ENCODE measurements at regions not wholly inside any gene's neighbourhood (a gene's known extent, or its start where the extent isn't known, plus 50 kb on each side); places are given as distances from the start of the nearest gene placed in this dataset.

DNA sequence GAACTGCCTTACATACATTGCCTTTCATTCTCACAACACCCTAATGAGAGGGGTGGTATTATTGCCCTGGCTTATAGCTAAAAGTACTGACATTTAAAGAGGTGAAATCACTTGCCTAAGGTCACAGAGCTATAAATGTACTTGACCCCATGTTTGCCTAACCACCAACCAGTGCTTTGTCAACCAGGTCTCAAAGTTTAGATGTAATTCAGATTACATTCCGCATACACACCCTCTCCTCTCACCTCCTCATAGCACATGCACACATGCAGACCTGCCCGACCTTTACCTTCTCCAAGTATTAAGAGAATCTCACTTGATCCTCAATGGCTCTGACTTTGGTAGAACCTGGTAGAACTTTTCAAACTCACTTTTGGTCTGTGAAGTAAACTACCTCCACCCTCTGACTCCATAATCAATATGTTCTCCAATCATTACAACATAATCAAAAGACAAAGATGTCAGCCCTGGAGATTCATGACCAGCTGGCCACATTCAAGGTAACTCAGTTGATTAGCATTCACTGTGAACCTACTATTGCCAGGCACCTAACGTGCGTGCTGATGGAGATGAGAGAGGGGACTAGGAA, 63.2 kb upstream of the HES1 start:
- in situ Hi-C loops (cut with MboI; ENCODE audit: low pct_unique_long_range_greater_than_20kb in 2 of 9, low sequenced_read_pairs in 9 of 9, unreplicated experiment in 9 of 9), result no loop called here
- 84 to 100% (median 100%) methylated on average over 1 to 4 of the region's 4 CpGs; no CpG with 5 or more reads in 1 of the 10 experiments for WGBS, 10 experiments
- Histone ChIP-seq H3K4me1 (replicated peaks in 1 of 2) (peaks cover 4 to 13% of the 10 kb centered on the region in 2 donors), H3K4me3 (no peak overlapping the region), H3K27ac (no peak overlapping the region)
- ATAC-seq (replicated peaks in 6 of 8), result no peak

GRCh38 chr3:194073926-194074325, 62.0 kb upstream of the HES1 start:
- in situ Hi-C loops (cut with MboI; ENCODE audit: low pct_unique_long_range_greater_than_20kb in 2 of 9, low sequenced_read_pairs in 9 of 9, unreplicated experiment in 9 of 9), result no loop called here
- 14 to 100% (median 67%) methylated on average over 1 of the region's 1 CpG; no CpG with 5 or more reads in 5 of the 10 experiments for WGBS, 10 experiments
- no peak overlapping the region for H3K27ac ChIP-seq
- H3K4me1 ChIP-seq (replicated peaks in 1 of 2), result peaks cover 5 to 21% of the 10 kb centered on the region in 2 donors
- H3K4me3 ChIP-seq, result no peak overlapping the region
- ATAC-seq (replicated peaks in 6 of 8), result no peak

GRCh38 chr3:194075088-194075615, 60.8 kb upstream of the HES1 start:
- peak in 1 of 8 experiments; percentile 45 for ATAC-seq (replicated peaks in 6 of 8)
- Histone ChIP-seq H3K4me1 (replicated peaks in 1 of 2) (peaks cover 17 to 33% of the 10 kb centered on the region in 2 donors), H3K4me3 (no peak overlapping the region), H3K27ac (no peak overlapping the region)
- in situ Hi-C loops (cut with MboI; ENCODE audit: low pct_unique_long_range_greater_than_20kb in 2 of 9, low sequenced_read_pairs in 9 of 9, unreplicated experiment in 9 of 9), result no loop called here
- WGBS, 10 experiments, result 50 to 100% (median 87%) methylated on average over 1 to 6 of the region's 6 CpGs; no CpG with 5 or more reads in 3 of the 10 experiments

DNA sequence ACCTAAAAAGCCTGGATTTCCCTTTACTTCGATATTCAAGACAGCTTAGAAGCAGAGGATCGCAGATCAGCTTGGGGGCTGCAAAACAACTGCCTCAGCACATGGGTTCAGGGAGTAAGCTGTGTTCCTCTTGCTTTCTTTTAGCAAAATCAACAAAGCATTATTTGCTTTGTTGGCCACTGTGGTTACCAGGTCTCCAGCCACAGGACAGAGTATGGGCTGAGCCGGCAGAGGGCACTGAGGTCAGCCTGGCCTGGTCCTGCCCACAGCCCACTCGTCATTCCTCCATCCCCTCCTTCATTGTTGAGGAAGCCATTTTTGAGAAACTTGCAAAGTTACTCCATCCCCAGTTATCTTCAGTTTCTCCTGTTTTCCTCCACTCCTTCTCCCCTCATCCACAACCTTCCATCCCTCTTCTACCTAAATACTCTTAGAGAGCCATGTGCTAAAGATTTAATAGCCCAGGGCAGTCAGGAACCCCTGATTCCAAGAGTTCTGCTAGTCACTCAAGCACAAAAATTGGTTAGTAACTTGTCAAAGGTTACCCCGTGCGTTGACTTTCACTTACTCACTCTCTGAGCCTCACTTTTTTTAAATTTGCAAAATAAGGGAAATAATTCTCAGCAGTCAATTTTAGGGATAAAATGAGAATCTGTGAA, 60.0 kb upstream of the HES1 start:
- in situ Hi-C loops (cut with MboI; ENCODE audit: low pct_unique_long_range_greater_than_20kb in 2 of 9, low sequenced_read_pairs in 9 of 9, unreplicated experiment in 9 of 9), result no loop called here
- Histone ChIP-seq H3K4me1 (replicated peaks in 1 of 2) (peaks cover 25 to 35% of the 10 kb centered on the region in 2 donors), H3K4me3 (no peak overlapping the region), H3K27ac (no peak overlapping the region)
- ATAC-seq (replicated peaks in 6 of 8), result peak in 1 of 8 experiments; percentile 47
- 53 to 90% (median 76%) methylated on average over 1 to 6 of the region's 6 CpGs; no CpG with 5 or more reads in 1 of the 10 experiments for WGBS, 10 experiments

DNA sequence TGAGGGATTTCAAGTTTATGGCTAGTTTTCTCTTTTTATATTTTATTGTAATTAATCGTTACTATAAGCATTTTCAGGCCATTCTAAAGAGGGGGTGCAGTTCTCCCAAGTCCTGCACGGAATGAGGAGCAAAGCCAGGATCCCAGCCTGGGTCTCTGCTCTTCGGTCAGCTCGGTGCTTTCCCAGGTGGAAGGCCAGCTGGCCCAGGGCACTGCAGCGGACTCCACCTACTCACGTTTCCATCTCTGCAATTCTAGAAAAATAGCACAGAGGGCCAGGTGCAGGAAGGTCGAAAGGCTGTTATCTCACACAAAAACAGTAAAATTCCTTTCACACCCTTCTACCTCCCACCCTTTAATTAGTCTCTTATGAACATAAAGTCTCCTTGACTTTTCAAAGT, 59.5 kb upstream of the HES1 start:
- 50 to 100% (median 84%) methylated on average over 2 to 7 of the region's 7 CpGs; no CpG with 5 or more reads in 3 of the 10 experiments for WGBS, 10 experiments
- in situ Hi-C loops (cut with MboI; ENCODE audit: low pct_unique_long_range_greater_than_20kb in 2 of 9, low sequenced_read_pairs in 9 of 9, unreplicated experiment in 9 of 9), result no loop called here
- no peak overlapping the region for H3K27ac ChIP-seq
- H3K4me1 ChIP-seq (replicated peaks in 1 of 2), result peaks cover 23 to 39% of the 10 kb centered on the region in 2 donors
- ATAC-seq (replicated peaks in 6 of 8), result no peak
- no peak overlapping the region for H3K4me3 ChIP-seq

- Histone ChIP-seq H3K4me3 (no peak overlapping the region), H3K4me1 (replicated peaks in 1 of 2) (peaks cover 24 to 45% of the 10 kb centered on the region in 2 donors), H3K27ac (no peak overlapping the region)
- 14 to 100% (median 78%) methylated on average over 1 to 2 of the region's 2 CpGs; no CpG with 5 or more reads in 1 of the 10 experiments for whole genome bisulfite sequencing, 10 experiments
- no peak for ATAC-seq (replicated peaks in 6 of 8)
- in situ Hi-C loops (cut with MboI; ENCODE audit: low pct_unique_long_range_greater_than_20kb in 2 of 9, low sequenced_read_pairs in 9 of 9, unreplicated experiment in 9 of 9), result no loop called here
Measured at GRCh38 chr3:194077602-194078001, 58.3 kb upstream of the HES1 start.

DNA sequence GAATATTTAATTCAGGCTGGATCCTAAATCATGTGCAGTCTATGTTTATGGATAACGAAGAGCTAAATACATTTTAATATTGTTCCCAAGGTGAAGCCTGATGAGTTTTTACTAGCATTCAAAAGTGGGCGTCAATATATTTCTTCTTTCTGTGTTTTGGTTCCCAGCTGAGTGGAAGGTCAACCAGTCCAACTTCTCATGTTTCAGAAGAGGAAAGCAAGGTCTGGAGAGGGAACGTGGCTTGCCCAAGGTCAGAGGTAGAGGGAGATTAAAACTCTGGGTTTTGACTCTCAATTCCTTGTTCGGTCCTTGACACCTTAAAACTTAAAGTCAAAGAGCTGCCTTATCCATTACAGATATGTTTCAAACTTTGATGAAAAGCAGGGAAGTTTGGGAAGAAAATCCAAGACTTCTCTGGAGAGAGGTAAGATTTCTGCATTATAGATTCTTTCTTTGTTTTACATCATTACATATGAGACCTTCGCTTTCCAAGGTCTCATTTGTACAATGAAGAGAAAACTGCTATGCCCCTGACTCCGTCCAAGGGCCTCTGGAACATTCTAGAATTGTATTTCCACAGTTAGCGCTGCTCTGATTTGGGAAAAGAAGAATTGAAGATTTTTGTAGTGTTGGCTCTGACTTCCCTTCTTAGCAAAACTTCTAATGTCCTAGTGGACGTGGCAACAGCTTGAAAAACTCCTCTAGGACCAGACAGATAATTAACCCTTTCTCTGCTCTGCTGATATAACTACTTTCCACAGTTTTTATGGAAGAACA, 57.7 kb upstream of the HES1 start:
- 50 to 97% (median 85%) methylated on average over 2 to 7 of the region's 8 CpGs for WGBS, 10 experiments
- no peak overlapping the region for H3K4me3 ChIP-seq
- peaks cover 30 to 51% of the 10 kb centered on the region in 2 donors for H3K4me1 ChIP-seq (replicated peaks in 1 of 2)
- ATAC-seq (replicated peaks in 6 of 8), result no peak
- in situ Hi-C loops (cut with MboI; ENCODE audit: low pct_unique_long_range_greater_than_20kb in 2 of 9, low sequenced_read_pairs in 9 of 9, unreplicated experiment in 9 of 9), result no loop called here
- no peak overlapping the region for H3K27ac ChIP-seq

DNA sequence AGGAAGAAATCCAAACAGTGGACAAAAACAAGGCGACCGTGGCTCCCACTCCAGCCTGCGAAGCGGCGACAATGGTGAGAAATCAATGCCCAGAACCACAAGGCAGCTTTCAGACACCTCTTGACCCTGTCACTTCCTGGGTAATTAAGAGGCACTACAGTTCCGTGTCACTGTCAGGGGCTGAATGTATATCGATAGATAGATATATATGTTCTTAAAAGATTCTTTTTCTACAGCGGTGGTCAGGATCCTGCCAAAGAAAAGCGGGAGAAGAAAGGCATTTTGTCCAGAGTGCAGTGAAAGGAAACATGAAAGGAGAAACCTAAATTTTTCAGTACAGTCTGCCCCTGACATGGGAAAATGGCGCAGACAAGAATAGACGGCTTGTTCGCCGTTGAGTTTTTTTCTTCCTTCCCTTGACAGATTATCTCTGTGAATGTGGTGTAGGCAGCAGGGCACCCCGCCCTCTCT, 56.2 kb upstream of the HES1 start:
- peak in 4 of 8 experiments; percentile 32 to 47 (median 40) for ATAC-seq (replicated peaks in 6 of 8)
- no peak overlapping the region for H3K4me3 ChIP-seq
- in situ Hi-C loops (cut with MboI; ENCODE audit: low pct_unique_long_range_greater_than_20kb in 2 of 9, low sequenced_read_pairs in 9 of 9, unreplicated experiment in 9 of 9), result no loop called here
- H3K27ac ChIP-seq, result no peak overlapping the region
- WGBS, 10 experiments, result 13 to 99% (median 40%) methylated on average over 2 to 14 of the region's 14 CpGs; no CpG with 5 or more reads in 1 of the 10 experiments
- H3K4me1 ChIP-seq (replicated peaks in 1 of 2), result peaks cover 30 to 56% of the 10 kb centered on the region in 2 donors

DNA sequence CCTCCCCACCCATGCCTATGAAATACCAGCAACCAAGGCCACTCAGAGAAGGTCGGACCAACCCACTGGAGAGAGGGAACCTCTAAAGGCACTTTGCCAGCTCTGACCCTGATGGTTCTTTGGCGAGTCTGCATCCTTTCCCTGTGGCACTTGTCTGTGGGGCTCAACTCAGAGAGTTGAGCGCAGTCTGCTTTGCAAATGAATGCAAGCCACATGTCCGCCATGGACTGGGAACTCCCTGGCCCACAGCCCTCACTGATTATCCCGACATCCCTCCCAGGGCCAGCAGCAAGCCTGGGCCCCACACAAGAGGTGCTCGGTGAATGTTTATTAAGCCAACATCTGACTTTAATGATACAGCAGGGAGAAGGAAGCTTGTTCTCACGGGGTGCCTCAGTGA, 55.5 kb upstream of the HES1 start:
- 8 to 72% (median 42%) methylated on average over 2 to 5 of the region's 7 CpGs; no CpG with 5 or more reads in 5 of the 10 experiments for WGBS, 10 experiments
- Histone ChIP-seq H3K4me3 (no peak overlapping the region), H3K4me1 (replicated peaks in 1 of 2) (peaks cover 30 to 55% of the 10 kb centered on the region in 2 donors), H3K27ac (no peak overlapping the region)
- peak; percentile 38 to 93 (median 78) for ATAC-seq (replicated peaks in 6 of 8)
- in situ Hi-C loops (cut with MboI; ENCODE audit: low pct_unique_long_range_greater_than_20kb in 2 of 9, low sequenced_read_pairs in 9 of 9, unreplicated experiment in 9 of 9), result no loop called here

DNA sequence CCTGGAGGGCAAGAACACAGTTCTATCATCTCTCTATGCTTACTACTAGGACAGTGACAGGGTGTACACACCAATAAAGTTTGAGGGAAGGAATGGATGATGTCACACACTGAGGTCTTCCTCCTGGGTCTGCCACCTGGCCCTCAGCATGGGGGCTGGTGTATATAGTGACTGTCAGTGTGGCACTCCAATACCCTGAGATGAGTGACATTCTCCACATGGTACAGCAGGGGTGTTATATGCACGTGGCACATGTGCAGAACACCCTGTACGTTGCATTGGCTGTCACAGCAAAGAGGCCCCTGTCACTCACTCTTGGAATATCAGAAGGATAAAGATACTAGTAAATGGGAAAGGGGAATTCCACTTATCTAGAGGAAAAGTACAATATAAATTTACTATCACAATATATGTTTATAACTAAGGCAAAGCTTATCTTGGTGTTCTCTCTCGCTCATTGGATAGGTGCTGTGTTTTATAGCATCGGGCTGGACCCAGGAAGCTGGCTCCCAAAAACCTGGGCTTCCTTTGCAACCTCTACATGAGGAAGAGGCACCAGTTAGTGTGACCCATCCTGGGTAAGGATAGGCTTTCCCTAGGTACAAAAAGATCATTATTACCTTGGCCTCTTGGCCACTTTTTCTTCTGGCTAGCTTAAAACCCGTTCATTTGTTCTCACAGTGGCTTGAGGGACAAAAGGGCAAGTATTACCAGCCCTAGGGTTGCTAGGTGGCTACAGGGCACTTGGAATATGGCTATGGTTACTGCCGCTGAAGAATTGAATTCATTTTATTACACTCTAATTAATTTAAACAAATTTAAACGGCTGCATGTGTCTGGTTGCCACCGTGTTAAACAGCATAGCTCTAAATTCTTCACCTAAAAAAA, 54.8 kb upstream of the HES1 start:
- peaks cover 30 to 52% of the 10 kb centered on the region in 2 donors for H3K4me1 ChIP-seq (replicated peaks in 1 of 2)
- peak in 6 of 8 experiments; percentile 32 to 55 (median 47) for ATAC-seq (replicated peaks in 6 of 8)
- in situ Hi-C loops (cut with MboI; ENCODE audit: low pct_unique_long_range_greater_than_20kb in 2 of 9, low sequenced_read_pairs in 9 of 9, unreplicated experiment in 9 of 9), result no loop called here
- H3K27ac ChIP-seq, result no peak overlapping the region
- 0 to 94% (median 70%) methylated on average over 1 to 6 of the region's 8 CpGs; no CpG with 5 or more reads in 1 of the 10 experiments for WGBS, 10 experiments
- no peak overlapping the region for H3K4me3 ChIP-seq

- in situ Hi-C loops (cut with MboI; ENCODE audit: low pct_unique_long_range_greater_than_20kb in 2 of 9, low sequenced_read_pairs in 9 of 9, unreplicated experiment in 9 of 9), result no loop called here
- H3K27ac ChIP-seq, result no peak overlapping the region
- ATAC-seq (replicated peaks in 6 of 8), result no peak
- peaks cover 34 to 58% of the 10 kb centered on the region in 2 donors for H3K4me1 ChIP-seq (replicated peaks in 1 of 2)
- WGBS, 10 experiments, result 80 to 100% (median 90%) methylated on average over 1 to 4 of the region's 5 CpGs; no CpG with 5 or more reads in 5 of the 10 experiments
- H3K4me3 ChIP-seq, result no peak overlapping the region
Measured at GRCh38 chr3:194081826-194082225, 54.1 kb upstream of the HES1 start.
